ENCODE measurements at regions not wholly inside any gene's neighbourhood (a gene's known extent, or its start where the extent isn't known, plus 50 kb on each side); places are given as distances from the start of the nearest gene placed in this dataset.

- TF ChIP-seq TFCP2L1 (CRISPR knock-in tag; IDR thresholded peaks at IDR 0.05): no peak
- no peak for TF ChIP-seq RCOR1 (IDR thresholded peaks at IDR 0.05; ENCODE audit: low read depth, low read length)
- TF ChIP-seq PBX3 (IDR thresholded peaks at IDR 0.05): no peak
- TF ChIP-seq CTCF (IDR thresholded peaks at IDR 0.05): no peak
- TF ChIP-seq HDAC2 (IDR thresholded peaks at IDR 0.05): no peak
- TF ChIP-seq CHD2 (IDR thresholded peaks at IDR 0.05; ENCODE audit: low read length, partially characterized antibody): no peak
- no peak for TF ChIP-seq CHD4 (IDR thresholded peaks at IDR 0.05; ENCODE audit: borderline replicate concordance)
- no peak for TF ChIP-seq SMC3 (IDR thresholded peaks at IDR 0.05)
- TF ChIP-seq USF2 (IDR thresholded peaks at IDR 0.05): no peak
- TF ChIP-seq MAX (IDR thresholded peaks at IDR 0.05): no peak
- TF ChIP-seq CBX8 (IDR thresholded peaks at IDR 0.05): no peak
Measured at GRCh38 chr12:4215229-4216186, 58.1 kb upstream of the CCND2 start.
